RWPE2 (cell line): ENCODE measurements at regions not wholly inside any gene's neighbourhood (a gene's known extent, or its start where the extent isn't known, plus 50 kb on each side); places are given as distances from the start of the nearest gene placed in this dataset.

Experiments
- ATAC-seq: fragments of 200-7000 bp; cut with Tn5 transposase; 3 replicates; pipeline ENCODE4 v1.9.1; 2021; ENCODE audit warnings: low read depth
- DNase-seq: peaks from one replicate; pipeline ENCODE4 v3.0.0-alpha.2; 2020; ENCODE audit warnings: low spot score
- H3K27ac ChIP-seq: fragments of 450-650 bp; 2 replicates; pipeline ENCODE4 v1.5.1; 2017; ENCODE audit warnings: mild to moderate bottlenecking; ENCODE audit not compliant: poor library complexity, severe bottlenecking
- H3K27me3 ChIP-seq: fragments of 250-450 bp; sonication (Bioruptor Pico); 2 replicates; pipeline ENCODE4 v1.5.1; 2021; ENCODE audit warnings: mild to moderate bottlenecking, moderate library complexity; ENCODE audit not compliant: insufficient read depth, poor library complexity, severe bottlenecking
- H3K36me3 ChIP-seq: fragments of 250-450 bp; sonication (Bioruptor Pico); 2 replicates; pipeline ENCODE4 v1.5.1; 2020; ENCODE audit warnings: low read depth, mild to moderate bottlenecking, moderate library complexity
- H3K4me1 ChIP-seq: fragments of 250-450 bp; sonication (Bioruptor Pico); 2 replicates; pipeline ENCODE4 v1.5.1; 2021; ENCODE audit warnings: mild to moderate bottlenecking, moderate library complexity; ENCODE audit not compliant: insufficient read depth, poor library complexity, severe bottlenecking
- H3K4me3 ChIP-seq: fragments of 250-450 bp; sonication (Bioruptor Pico); 2 replicates; pipeline ENCODE4 v1.5.1; 2021; ENCODE audit warnings: mild to moderate bottlenecking, moderate library complexity; ENCODE audit not compliant: severe bottlenecking
- H3K9me3 ChIP-seq: fragments of 250-450 bp; sonication (Bioruptor Pico); 2 replicates; pipeline ENCODE4 v1.5.1; 2021; ENCODE audit warnings: mild to moderate bottlenecking, moderate library complexity; ENCODE audit not compliant: severe bottlenecking
- CTCF ChIP-seq: fragments of 450-650 bp; IDR thresholded peaks from one replicate; pipeline ENCODE4 v1.5.1; 2017; ENCODE audit warnings: mild to moderate bottlenecking, moderate library complexity; ENCODE audit not compliant: poor library complexity, severe bottlenecking

- Histone ChIP-seq H3K4me3 (no peak overlapping the region), H3K9me3 (no peaks in the 10 kb centered on the region), H3K27me3 (peaks cover 4% of the 10 kb centered on the region), H3K27ac (no peak overlapping the region), H3K4me1 (no peaks in the 10 kb centered on the region), H3K36me3 (no peaks in the 10 kb centered on the region)
- no peak for TF ChIP-seq CTCF
- ATAC-seq (no peak), DNase-seq (no peak)
These were observed 244.9 kb upstream of the CXCR4 start for GRCh38 chr2:136362676-136363390.

DNA sequence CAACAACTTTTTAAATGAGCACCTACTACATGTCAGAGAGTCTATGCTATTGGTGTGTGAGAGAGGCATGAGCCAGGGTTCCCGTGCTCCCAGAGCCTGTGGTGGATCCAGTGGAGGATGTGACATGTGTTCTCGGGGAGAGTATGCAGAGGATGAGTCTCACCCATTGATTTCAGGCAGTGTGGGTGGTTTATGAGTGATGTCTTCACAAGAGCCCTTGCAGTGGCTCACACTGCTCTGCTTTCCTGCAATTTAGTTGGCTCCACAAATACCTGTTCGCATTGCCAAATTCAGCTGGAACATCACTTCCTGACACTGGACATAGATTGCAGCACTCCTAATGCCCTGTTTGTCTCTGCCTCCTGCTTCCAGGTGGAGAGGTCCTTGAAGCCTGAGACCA, 243.6 kb upstream of the CXCR4 start:
- no peak for TF ChIP-seq CTCF
- H3K4me3 ChIP-seq: no peak overlapping the region
- no peaks in the 10 kb centered on the region for H3K9me3 ChIP-seq
- DNase-seq (no peak), ATAC-seq (no peak)
- H3K27me3 ChIP-seq: peaks cover 4% of the 10 kb centered on the region
- no peak overlapping the region for H3K27ac ChIP-seq
- no peaks in the 10 kb centered on the region for H3K4me1 ChIP-seq
- H3K36me3 ChIP-seq: no peaks in the 10 kb centered on the region

DNA sequence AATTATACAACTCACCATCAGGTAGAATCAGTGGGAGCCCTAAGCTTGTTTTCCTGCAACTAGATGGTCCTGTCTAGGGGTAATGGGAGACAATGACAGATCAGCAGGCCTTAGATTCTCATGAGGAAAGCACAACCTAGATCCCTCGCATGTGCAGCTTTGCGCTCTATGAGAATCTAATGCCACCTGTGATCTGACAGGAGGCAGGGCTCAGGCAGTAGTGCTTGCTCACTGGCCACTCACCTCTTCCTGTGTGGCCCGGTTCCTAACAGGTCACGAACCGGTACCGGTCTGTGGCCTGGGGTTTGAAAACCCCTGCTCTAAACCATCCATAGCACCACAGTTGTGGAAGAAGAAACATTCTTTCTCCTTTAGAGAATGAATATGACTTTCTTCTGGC, 242.8 kb upstream of the CXCR4 start:
- no peak overlapping the region for H3K27ac ChIP-seq
- ATAC-seq (no peak), DNase-seq (no peak)
- H3K36me3 ChIP-seq: no peaks in the 10 kb centered on the region
- TF ChIP-seq CTCF: no peak
- peaks cover 2% of the 10 kb centered on the region for H3K27me3 ChIP-seq
- no peak overlapping the region for H3K4me3 ChIP-seq
- no peaks in the 10 kb centered on the region for H3K4me1 ChIP-seq
- no peaks in the 10 kb centered on the region for H3K9me3 ChIP-seq

DNA sequence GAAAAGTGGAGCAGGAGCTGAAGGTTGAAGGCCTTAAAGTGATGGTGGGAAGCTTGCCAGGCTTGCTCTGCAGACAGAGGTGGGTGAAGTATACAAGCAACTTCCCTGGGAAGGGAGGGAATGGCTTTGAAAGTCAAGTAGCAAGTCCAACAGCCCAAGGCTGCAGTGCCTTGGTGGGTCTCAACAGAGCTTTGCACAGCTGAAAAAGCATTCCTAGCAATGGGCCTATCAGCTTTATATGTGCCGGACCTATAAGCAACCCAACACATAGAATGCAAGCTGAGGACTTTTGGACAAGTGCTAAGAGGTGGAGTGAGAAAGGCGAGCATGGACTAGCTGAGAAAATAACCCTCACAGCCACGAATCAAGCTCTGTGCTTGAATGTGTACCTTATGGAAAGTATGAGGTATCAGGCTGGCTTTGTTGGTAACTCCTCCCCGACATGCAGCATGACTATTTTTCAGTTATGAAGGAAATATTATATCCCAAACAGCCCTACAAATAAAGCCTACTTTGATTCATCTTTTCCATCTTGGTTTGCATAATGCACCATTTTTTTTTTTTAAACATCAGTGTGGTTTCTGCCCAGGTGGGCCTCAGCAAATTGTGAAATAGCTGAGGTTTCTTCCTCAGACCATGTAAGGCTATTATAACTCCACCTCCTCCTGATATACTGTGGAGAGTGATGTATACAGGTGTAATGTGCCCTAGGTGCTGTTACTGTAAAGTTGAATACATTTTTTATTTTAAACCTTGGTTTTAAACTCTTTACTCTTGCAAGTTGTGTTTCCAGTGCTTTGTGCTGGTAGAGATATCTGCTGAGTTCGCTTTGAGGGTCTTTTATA, 241.4 kb upstream of the CXCR4 start:
- no peaks in the 10 kb centered on the region for H3K36me3 ChIP-seq
- no peak for DNase-seq
- no peak overlapping the region for H3K27ac ChIP-seq
- H3K4me3 ChIP-seq: no peak overlapping the region
- no peak for TF ChIP-seq CTCF
- no peak for ATAC-seq
- H3K4me1 ChIP-seq: no peaks in the 10 kb centered on the region
- H3K9me3 ChIP-seq: no peaks in the 10 kb centered on the region
- H3K27me3 ChIP-seq: no peaks in the 10 kb centered on the region

DNA sequence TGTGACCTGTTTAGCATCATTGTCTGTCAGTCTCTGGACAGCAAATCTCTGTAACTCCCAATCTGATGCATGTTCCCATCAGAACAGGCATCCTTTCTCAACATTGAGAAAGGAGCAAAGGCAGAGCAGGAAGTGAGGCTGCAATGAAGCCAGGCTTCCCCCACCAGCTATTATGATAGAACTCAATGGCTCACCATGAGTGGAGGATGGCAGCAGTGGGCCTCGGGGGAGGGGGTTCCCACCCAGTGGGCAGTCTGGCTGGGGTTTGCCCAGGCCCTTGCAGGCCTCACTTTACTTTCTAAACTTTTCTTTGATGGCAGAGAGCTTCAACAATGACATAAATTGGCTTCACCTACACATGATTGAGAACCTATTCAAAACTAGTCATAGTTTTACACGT, 240.6 kb upstream of the CXCR4 start:
- Histone ChIP-seq H3K36me3 (no peaks in the 10 kb centered on the region), H3K9me3 (no peaks in the 10 kb centered on the region), H3K27me3 (no peaks in the 10 kb centered on the region), H3K4me1 (no peaks in the 10 kb centered on the region), H3K4me3 (no peak overlapping the region), H3K27ac (no peak overlapping the region)
- no peak for ATAC-seq
- DNase-seq: no peak
- no peak for TF ChIP-seq CTCF
